Effector memory CD4-positive, alpha-beta T cell (primary cell): ENCODE measurements at regions not wholly inside any gene's neighbourhood (a gene's known extent, or its start where the extent isn't known, plus 50 kb on each side); places are given as distances from the start of the nearest gene placed in this dataset.

Experiments
- DNase-seq, 3 donors: peaks; one replicate each; pipeline ENCODE4 v3.0.0-alpha.2; 2020
- H3K27ac ChIP-seq: 2 replicates; pipeline ENCODE4 v1.7.0; 2013; ENCODE audit warnings: mild to moderate bottlenecking, low read length, moderate library complexity; ENCODE audit not compliant: insufficient read depth, poor library complexity, severe bottlenecking
- H3K27me3 ChIP-seq: replicated peaks from 2 replicates; pipeline ENCODE4 v1.7.0; 2013; ENCODE audit warnings: mild to moderate bottlenecking, low read length; ENCODE audit not compliant: insufficient read depth, control insufficient read depth, poor library complexity, severe bottlenecking
- H3K36me3 ChIP-seq: 2 replicates; pipeline ENCODE4 v1.7.0; 2013; ENCODE audit warnings: mild to moderate bottlenecking, low read length, moderate library complexity; ENCODE audit not compliant: control insufficient read depth, insufficient read depth
- H3K4me1 ChIP-seq: 2 replicates; pipeline ENCODE4 v1.7.0; 2013; ENCODE audit warnings: low read length, mild to moderate bottlenecking; ENCODE audit not compliant: control insufficient read depth, insufficient read depth, poor library complexity, severe bottlenecking
- H3K4me3 ChIP-seq: 2 replicates; pipeline ENCODE4 v1.7.0; 2013; ENCODE audit warnings: low read length, low read depth, mild to moderate bottlenecking; ENCODE audit not compliant: insufficient read depth, poor library complexity, severe bottlenecking
- H3K9me3 ChIP-seq: 2 replicates; pipeline ENCODE4 v1.7.0; 2013; ENCODE audit warnings: mild to moderate bottlenecking, low read length, moderate library complexity; ENCODE audit not compliant: control insufficient read depth

DNA sequence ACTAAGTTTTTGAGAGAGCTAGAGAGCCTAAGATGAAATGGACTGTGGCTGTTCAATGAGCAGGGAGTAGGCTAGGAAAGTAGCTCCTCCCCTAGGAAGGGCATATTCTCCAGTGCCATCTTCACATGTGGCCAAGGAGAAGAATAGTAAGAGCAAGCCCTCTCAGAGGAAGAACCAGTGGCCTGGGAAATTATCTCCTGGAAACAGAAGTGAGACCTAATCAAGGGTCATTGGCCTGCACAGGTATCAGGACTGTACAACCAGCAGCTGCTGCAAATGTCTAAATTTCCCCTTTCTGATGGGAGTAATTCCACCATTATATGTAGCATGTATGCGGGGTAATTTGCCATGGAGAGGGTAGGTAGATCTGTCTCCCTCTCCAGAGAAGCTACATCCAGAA lies 334.8 kb upstream of the RASGEF1B start:
- Histone ChIP-seq H3K9me3 (no peaks in the 10 kb centered on the region), H3K4me1 (no peaks in the 10 kb centered on the region), H3K4me3 (no peak overlapping the region), H3K27ac (no peak overlapping the region), H3K36me3 (no peaks in the 10 kb centered on the region), H3K27me3 (no peaks in the 10 kb centered on the region)
- no peak for DNase-seq

DNA sequence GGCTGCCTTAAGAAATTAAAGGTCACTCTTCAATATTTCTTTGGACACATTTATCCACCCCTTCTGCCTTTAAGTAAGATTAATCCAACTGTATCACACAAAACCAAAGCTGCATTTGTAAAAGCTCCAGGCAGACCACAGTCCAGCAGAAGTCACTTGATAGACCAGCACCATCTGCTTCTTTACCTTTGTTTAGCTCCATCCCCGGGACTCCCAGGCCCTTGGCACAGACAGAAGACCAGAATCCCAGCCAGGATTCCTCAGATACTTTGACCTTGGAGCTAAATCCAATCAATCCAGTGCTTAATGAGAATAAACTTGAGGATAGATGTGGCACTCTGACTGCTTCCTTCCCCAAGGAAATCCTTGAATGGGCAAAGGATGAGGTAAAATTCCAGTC lies 333.1 kb upstream of the RASGEF1B start:
- Histone ChIP-seq H3K36me3 (no peaks in the 10 kb centered on the region), H3K27ac (no peak overlapping the region), H3K9me3 (no peaks in the 10 kb centered on the region), H3K27me3 (no peaks in the 10 kb centered on the region), H3K4me1 (no peaks in the 10 kb centered on the region), H3K4me3 (no peak overlapping the region)
- no peak for DNase-seq

DNA sequence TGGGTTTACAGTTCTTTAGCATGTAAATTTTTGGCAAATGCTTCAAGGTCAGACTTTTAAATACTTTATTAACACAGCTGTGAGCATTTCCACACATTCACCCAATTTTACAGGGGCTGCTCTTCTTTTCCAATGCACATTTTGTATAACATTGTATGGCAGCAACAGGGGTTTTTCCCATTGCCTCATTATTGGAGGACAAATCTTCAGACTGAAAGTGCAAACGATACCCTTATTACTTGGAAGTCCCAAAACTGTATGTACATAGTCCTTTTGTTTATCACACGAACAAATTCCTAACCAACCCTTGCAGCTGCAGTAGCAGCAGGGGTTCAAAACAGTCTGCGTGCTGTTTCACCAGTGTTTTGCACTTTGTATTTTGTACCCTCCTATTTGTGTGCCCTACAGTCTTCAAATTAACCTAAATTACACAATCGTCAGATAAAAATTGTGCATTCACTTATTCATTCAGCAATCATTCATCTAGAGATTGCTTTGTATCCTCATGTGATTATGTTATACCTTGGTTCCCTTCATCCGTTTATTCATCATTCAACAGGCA lies 330.7 kb upstream of the RASGEF1B start:
- Histone ChIP-seq H3K27ac (no peak overlapping the region), H3K9me3 (no peaks in the 10 kb centered on the region), H3K36me3 (no peaks in the 10 kb centered on the region), H3K4me1 (no peaks in the 10 kb centered on the region), H3K27me3 (no peaks in the 10 kb centered on the region), H3K4me3 (no peak overlapping the region)
- no peak for DNase-seq

DNA sequence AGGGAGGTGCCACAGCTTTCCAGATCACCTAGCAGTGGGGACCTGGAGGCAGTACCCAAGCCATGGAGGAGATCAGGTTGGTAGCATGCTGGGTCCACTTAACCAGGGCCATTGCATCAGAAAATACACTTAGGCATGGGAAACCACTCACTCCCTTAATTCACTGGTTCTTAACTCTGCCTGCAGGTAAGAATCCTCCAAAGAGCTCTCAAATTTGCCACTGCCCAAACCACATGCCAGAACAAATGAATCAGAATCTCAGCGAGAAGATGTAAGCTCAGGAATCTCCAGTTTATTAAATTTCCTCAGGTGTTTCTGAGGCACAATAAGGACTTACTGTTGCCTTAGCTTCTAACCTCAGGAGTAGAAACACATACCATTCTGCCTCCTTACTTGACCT lies 327.7 kb upstream of the RASGEF1B start:
- no peak for DNase-seq
- Histone ChIP-seq H3K36me3 (no peaks in the 10 kb centered on the region), H3K27ac (no peak overlapping the region), H3K4me3 (no peak overlapping the region), H3K4me1 (no peaks in the 10 kb centered on the region), H3K9me3 (no peaks in the 10 kb centered on the region), H3K27me3 (no peaks in the 10 kb centered on the region)

DNA sequence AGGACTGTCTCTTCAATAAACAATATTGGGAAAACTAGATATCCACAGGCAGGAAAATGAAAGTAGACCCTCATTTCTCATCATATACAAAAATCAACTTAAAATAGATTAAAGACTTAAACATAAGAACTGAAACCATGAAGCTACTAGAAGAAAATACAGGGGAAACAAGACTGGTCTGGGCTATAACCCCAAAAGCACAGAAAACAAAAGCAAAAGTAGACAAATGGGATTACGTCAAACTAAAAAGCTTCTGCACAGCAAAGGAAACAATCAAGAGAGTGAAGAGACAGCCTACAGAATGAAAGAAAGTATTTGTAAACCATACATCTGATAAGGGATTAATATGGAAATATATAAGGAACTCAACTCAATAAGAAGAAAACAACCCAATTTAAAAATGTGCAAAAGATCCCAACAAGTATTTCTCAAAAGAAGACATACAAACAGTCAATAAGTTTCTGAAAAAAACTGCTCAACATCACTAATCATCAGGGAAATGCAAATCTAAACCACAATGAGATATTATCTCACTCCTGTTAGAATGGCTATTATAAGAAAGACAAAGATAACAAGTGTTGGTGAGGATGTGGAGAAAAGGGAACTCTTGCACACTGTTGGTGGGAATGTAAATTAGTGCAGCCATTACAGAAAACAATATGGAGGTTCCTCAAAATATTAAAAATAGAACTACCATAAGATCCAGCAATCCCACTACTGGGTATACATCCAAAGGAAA lies 325.3 kb upstream of the RASGEF1B start:
- H3K36me3 ChIP-seq, result no peaks in the 10 kb centered on the region
- H3K4me3 ChIP-seq, result no peak overlapping the region
- no peak for DNase-seq
- no peaks in the 10 kb centered on the region for H3K27me3 ChIP-seq
- no peaks in the 10 kb centered on the region for H3K4me1 ChIP-seq
- H3K27ac ChIP-seq, result no peak overlapping the region
- H3K9me3 ChIP-seq, result no peaks in the 10 kb centered on the region

DNA sequence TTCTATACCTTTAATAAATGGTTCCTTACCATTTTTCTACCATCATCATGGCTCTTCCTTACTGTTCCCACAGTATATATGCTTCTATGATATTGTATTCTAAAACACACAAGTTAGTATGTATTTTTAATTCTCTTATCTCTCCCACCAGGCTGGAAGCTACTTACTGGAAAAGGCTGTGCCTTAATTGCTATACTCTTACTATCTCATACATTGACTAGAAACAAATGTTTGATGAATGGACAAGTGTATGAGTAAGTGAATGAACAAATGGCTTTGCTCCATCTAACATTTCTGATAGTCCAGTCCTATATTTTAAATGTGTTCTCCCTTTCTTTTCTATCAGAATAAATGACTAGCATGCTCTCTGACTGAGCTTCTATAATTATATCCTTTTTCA lies 320.8 kb upstream of the RASGEF1B start:
- H3K27me3 ChIP-seq, result no peaks in the 10 kb centered on the region
- no peak overlapping the region for H3K27ac ChIP-seq
- H3K4me3 ChIP-seq, result no peak overlapping the region
- DNase-seq, result no peak
- H3K36me3 ChIP-seq, result no peaks in the 10 kb centered on the region
- H3K4me1 ChIP-seq, result no peaks in the 10 kb centered on the region
- H3K9me3 ChIP-seq, result no peaks in the 10 kb centered on the region

DNA sequence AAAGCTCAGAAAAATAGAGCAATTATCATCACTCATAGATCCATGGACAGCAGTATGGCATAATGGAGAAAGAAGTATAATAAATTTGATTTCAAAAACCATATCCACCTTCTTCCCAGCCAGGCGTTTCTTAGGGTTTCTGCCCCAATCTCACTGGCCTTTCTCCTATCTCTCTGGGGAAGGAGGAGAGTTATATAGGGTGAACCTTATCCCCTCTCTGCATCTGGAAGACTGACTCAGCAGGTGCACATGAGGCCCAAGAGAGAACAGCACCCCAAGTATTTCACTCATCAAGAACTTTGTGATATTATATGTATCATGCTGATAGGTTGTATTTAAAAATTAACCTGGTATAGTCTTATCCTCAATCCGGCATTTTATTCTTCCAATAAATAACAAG lies 318.8 kb upstream of the RASGEF1B start:
- Histone ChIP-seq H3K27ac (no peak overlapping the region), H3K9me3 (no peaks in the 10 kb centered on the region), H3K4me3 (no peak overlapping the region), H3K27me3 (no peaks in the 10 kb centered on the region), H3K36me3 (no peaks in the 10 kb centered on the region), H3K4me1 (no peaks in the 10 kb centered on the region)
- DNase-seq, result no peak

DNA sequence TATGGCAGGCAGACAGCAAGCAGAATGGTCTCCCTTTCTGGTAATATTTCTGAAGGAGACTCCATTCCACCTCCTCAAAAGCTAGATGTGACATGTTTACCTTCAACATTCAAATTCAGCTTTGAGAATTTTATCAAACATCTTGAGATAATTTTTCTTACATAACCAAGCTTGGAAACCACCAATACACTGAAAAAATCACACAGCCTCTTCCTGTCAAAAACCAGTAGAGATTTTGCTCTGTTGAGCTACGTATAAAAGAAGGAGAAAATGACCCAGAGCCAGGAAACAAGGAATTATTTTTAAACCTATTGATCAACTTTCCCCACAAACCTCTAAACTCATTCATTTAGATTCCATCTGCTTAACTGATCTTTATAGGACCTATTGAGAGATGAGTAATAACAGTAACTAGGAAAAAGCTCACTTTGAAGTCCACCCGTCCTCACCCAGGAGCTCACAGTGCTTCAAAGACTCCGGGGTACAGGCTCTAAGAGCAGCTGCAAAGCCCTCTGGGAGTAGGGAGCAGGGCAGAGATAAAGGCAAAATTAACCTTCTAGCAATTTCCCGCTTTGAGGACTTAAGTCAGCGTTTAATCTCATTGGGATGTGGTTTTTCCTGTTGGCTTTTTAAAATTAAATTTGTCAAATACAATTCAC lies 318.2 kb upstream of the RASGEF1B start:
- H3K4me3 ChIP-seq, result no peak overlapping the region
- H3K36me3 ChIP-seq, result no peaks in the 10 kb centered on the region
- no peak overlapping the region for H3K27ac ChIP-seq
- H3K27me3 ChIP-seq, result no peaks in the 10 kb centered on the region
- no peaks in the 10 kb centered on the region for H3K4me1 ChIP-seq
- no peak for DNase-seq
- no peaks in the 10 kb centered on the region for H3K9me3 ChIP-seq

DNA sequence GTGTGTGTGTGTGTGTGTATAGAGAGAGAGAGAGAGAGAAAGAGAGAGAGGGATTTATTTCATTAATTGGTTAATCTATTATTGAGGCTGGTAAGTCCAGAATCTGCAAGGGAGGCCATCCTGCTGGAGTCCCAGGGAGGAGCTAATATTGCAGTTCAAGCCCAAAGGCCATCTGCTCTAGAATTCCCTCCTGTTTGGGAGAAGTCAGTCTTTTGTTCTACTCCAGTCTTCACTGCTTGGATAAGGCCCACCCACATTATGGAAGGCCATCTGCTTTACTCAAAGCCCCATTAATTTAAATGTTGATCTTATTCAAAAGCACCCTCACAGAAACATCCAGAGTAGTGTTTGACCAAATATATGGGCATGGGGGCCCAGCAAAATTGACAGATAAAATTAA lies 317.5 kb upstream of the RASGEF1B start:
- H3K27me3 ChIP-seq, result no peaks in the 10 kb centered on the region
- DNase-seq, result no peak
- H3K36me3 ChIP-seq, result no peaks in the 10 kb centered on the region
- H3K27ac ChIP-seq, result no peak overlapping the region
- H3K4me3 ChIP-seq, result no peak overlapping the region
- no peaks in the 10 kb centered on the region for H3K9me3 ChIP-seq
- no peaks in the 10 kb centered on the region for H3K4me1 ChIP-seq

DNA sequence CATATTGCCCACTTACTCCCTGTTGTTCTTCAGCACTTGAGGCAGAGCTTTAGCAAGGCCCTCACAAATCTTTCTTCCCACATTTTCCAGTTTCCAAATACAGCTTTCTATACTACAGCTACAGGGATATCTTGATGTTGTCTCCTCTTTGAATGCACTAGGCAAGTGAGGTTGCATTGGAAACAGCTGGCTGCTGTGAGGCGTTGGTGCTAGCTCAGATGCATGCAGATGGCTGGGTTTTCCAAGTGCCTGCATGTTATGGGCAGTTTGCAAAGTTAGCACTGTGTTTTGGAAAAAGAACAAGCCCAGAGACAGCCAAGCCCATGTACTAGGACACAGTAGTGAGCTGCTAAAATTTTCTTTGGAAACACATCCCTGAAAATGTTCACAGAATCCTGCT lies 315.1 kb upstream of the RASGEF1B start:
- H3K27me3 ChIP-seq, result no peaks in the 10 kb centered on the region
- DNase-seq, result no peak
- H3K4me3 ChIP-seq, result no peak overlapping the region
- H3K9me3 ChIP-seq, result no peaks in the 10 kb centered on the region
- no peak overlapping the region for H3K27ac ChIP-seq
- H3K4me1 ChIP-seq, result no peaks in the 10 kb centered on the region
- H3K36me3 ChIP-seq, result no peaks in the 10 kb centered on the region
